Mucosa of gallbladder (tissue), 1 donor: ENCODE measurements at regions not wholly inside any gene's neighbourhood (a gene's known extent, or its start where the extent isn't known, plus 50 kb on each side); places are given as distances from the start of the nearest gene placed in this dataset.

Source experiments
- DNase-seq: peaks from one replicate; pipeline ENCODE4 v3.0.0-alpha.2; 2020; ENCODE audit warnings: low spot score
- donor health status: DM: no; HTN: no; CAD: no.

DNA sequence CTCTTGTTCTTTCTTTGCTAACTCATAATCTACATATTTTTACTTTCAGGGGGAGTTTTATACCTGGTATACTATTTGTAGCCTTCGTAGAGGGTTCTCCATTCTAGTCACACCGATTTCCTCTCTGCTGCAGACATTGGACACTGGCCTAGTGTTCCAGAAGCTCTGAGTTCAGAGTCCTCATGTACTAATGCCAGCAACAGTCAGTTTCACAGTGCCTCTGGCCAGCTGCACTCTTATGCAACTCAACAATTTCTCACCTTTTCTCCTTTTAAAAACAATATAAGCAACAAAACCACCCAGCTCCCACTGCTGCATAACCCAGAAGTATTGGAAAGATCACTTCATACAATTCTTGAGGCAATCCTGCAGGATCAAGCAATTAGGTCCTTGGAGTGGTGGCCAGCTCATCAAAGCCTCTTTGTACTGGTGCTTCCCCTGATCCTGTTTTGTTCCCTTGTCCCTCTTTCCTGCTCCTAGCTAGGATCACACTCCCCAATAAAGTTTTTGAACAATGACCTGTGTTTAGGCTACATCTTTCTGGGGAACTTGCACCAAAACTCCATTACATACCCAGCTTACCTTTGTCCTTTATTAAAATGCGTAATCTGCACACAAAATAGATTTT is 98.1 kb upstream of the TUT7 start:
- peak; percentile 38 for DNase-seq

DNA sequence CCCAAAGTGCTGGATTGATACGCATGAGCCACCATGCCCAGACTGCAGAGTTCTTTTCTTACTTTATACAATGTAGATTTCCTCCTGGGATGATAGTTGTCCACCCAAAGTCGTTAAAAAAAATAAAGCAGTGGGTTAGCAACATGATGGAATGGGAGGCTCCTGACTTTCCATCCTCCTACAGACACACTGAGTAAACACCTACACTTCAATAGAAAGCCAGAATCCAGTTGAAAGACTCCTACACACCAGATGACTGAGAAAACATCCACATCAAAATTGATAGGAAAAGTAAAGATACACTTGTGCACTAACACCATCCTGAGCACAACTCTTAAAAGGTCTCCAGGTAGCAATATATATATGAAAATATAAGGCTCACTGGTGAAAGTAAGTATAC is 95.0 kb upstream of the TUT7 start:
- no peak for DNase-seq

DNA sequence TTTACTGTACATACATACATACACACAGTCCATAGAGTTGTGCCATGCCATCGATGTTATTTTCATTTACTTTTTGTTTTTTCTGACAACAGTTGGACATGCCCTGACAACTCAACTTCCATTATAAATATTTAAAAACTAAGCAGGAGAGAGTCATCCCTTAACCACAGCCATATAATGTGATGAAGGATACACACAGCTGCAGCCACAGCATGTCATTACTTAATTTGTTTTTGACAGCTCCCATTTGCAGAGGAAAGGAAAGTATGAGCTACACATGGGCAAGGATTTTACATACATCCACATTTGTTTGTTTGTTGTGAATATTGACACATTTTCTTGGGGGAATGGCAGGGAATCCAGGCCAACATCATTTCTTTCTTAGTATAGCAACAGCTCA is 91.5 kb upstream of the TUT7 start:
- no peak for DNase-seq

DNA sequence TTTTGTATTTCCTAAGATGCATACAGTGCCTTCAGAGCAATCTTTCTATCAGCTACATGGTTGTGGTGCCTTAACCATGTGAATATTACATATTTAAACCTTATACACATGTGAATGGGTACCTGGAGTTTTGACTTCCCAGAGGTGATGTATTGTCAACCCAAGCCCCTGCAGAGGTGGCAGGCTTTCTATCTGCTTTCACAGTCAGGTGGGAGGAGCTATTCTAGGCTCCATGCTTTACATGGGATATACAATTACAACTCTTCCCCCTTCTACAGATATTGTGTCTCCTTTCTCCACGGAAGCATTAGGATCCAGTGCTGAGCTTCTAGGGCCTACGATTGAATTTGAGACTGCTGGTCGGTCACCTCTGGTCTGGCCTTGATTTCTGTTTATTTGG is 89.8 kb upstream of the TUT7 start:
- no peak for DNase-seq

DNA sequence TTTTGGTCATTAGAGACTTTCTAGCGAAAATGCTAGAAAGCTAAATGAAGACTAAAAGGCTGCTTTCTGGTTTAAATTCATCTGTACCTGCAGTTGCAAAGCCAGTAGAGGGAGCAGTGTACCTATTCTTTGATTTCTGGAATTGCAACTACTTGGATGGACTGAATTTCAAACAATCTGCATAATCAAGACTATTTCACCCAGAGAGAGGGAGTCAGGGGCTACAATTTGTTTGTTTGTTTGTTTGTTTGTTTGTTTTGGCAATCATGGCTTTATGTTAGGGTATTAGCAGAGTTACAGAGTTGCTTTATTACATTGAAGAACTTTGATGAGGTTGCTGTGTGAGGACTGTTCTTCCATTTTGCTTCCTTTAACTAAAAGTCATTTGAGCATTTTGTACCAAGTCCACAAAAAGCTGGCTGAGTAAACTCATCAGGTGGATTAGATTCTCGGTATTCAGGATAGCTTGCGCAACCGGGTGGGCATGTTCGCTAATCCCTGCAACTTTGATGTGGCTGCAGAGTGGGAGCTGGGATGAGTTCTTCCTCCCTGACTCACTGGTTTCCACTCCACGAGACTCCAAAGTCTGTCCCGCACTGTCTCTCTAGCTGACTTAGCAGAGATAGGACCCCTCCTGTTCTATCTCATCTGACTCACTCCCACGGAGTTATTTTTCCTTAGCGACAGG is 80.0 kb upstream of the TUT7 start:
- peak; percentile 56 for DNase-seq

DNA sequence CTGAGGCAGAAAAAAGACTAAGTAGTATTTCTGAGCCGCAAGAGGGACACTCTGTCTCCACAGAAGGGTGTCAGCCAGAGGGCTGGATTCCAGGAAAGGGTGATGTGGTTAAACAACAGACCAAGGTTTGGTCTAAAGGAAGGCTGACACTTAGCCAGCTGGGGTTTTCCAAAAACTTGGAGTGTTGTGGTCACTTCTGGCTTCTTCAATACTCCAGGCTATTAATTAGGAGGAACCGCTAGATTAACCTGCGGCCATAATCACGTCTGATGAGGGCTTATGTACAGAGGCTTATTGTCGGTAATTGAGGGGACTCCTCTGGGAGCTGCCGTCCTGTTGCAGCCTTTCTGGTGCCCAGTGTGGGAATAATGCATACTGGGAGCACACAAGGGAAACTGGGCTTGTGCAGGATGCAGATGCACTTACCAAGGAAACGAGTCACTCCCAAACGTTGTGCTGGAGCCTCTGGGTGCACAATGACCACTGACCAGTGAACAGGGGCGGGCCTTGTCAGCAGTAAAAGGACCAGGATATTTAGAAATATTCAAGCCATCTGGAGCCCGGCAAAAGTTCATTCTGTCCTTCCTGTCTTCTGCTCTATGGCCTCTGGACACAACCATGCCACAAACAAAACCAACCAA is 70.2 kb upstream of the TUT7 start:
- DNase-seq: no peak

DNA sequence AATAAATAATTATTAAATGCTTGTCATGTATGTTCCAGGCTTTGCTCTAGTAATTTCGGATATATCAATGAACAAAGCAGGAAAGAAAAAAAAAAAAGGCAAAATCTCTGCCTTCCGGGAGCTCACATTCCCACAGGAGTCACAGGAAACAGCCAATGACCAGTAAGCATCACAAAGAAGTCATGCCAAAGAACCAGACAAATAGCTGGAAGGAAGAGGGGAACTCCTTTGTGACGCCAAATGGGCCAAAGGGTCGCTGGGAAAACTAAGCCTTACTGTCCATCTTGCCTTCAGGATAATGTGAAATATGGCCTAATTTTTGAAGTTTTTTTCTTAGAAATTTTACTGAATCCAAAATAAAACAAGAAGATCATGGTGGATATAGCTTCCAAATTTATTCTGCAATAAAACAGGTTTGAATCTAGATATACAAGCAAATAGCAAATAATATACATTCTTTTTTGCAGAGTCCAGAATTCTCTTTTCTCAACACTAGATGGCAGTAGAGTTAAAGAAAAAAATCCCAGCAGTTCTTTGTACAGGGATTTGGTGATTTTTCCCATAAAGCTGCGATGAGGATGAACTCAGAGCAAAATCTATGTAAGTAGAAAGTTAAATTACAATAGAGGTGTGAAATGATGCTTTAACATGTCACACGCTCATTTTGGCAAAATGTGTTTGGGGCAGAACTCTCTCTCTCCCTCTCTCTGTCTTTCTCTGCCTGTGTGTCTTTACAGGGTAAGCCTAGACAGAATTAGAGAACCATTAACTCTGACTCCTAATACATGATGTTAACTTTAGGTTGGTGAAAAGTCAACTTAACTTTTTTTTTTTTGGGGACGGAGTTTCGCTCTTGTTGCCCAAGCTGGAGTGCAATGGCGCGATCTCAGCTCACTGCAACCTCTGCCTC is 60.0 kb upstream of the TUT7 start:
- DNase-seq: no peak

DNA sequence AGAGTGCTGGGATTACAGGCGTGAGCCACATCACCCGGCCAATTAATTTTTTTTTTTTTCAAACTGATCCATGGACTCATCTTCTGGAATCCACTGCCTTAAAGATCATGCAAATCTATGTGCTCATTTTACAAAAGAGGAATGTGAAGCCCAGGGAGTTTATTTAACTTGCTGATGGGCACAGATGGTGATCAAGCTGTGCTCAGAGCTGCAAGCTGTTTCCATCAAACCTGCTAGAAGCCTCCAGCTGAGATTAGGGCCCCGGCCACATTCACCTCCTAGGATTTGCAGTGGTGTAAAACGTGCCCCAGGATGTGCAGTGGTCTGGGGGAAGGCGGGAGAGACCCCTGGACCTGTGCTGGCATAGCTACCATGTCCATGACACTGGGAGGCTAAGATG is 56.1 kb upstream of the TUT7 start:
- no peak for DNase-seq

DNA sequence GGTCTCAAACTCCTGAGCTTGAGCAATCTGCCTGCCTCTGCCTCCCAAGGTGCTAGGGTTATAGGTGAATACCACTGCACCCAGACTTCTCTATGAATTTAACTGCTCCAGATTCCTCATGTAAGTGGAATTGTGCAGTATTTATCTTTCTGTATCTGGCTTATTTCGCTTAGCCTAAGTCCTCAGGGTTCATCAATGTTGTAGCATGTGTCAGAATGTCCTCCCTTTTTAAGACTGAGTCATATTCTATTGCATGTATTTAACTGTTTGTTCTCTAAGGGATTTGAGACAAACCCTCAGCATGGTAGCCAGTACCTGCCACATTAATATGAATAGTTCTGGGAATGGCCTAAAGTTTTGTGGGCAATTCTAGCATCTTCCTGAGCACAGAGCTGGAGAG is 53.9 kb upstream of the TUT7 start:
- DNase-seq: no peak

DNA sequence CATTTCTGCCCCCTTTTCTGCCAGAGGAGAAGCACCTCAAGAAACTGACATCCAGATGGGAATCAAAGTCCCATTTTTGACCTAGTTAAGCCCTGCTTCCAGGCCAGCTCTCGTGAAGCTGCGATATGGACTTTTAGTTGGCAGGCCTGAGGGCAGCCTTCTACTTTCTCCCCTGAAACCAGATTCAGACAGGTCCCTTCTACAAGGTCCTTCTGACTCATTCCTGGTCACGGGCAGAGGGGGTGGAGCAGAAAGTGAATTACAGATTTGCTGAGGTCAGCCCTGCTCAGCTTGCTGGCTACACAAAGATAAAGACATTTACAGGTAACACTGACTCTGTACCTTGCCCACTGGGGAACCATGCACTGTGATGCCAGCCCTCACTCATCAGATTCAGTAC is 52.8 kb upstream of the TUT7 start:
- peak; percentile 72 for DNase-seq

DNA sequence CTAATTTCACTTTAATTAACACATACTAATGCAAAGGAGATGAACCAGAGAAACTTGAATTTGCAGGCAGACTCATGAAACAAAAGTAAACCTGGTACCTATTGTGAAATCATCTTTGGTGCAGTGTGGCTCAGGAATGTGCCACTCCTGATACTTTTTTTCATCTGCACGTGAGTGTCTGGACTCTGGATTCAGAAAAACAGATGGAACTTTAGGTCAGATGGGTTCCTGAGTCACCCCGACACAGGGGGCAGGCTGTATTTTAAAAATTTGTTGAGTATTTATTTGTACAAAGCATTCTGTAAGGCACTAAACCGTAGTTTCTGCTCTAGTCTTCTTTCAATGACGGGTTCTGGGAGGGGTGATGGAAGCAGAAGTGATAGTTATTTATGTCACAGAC is 52.2 kb upstream of the TUT7 start:
- DNase-seq: peak; percentile 59

DNA sequence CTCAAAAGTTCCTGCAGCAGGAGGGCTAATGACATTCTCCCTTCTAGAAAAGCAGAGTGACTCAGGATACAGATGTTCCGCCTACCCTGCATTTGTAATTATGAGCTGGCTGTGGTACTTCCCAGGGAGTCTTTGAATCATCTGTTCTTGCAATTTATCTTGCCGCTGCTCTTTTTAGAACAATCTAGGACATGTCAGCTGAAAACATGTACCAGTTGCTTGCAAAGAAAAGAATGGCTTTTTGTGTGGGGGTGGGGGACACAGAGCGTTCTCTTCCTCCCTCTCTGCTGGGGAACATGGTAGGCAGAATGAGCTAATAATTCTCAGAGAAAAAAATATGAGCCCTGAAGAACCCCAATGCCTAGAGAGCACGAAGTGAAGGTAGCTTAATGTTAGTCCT is 51.7 kb upstream of the TUT7 start:
- peak; percentile 22 for DNase-seq

DNA sequence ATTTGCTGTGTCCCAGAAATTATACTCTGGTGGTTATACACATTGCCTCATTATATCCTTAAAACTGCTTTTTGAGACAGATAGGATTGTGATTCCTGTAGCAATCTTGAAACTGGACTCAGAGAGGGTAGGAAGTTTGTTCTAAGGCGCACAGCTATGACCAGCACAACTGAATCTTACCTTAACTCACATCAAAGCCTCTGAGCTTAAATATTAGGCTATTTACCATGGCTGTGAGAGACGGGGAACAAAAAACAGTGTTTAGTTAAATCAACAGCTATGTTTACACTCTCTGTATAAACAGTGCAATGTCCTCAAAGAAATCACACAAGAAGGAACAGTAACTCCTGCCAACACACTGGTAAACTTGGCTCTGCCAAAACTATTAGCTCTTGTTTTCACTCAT is 50.9 kb upstream of the TUT7 start:
- no peak for DNase-seq
